ENCODE measurements at regions not wholly inside any gene's neighbourhood (a gene's known extent, or its start where the extent isn't known, plus 50 kb on each side); places are given as distances from the start of the nearest gene placed in this dataset.

DNA sequence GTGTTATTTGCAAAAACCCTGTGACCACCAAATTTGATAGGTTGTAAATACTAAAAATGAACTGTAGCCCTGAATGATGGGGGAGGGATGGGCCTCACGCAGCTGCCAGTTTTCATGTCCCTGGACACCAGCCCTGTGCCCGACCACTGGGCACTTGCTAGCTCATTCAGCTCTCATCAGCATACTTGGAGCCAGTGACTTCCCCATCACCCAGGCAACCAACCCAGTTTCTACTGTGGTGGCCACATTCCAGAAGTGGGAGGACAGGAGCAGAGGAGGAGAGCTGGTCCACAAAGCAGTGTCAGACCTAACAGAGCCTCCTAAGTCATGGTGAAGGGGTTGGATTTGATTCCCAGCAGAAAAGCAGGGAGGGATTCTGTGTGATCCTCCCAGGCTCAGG is 128.2 kb downstream of the CPEB2 start:
- DNase-seq, result no peak

DNA sequence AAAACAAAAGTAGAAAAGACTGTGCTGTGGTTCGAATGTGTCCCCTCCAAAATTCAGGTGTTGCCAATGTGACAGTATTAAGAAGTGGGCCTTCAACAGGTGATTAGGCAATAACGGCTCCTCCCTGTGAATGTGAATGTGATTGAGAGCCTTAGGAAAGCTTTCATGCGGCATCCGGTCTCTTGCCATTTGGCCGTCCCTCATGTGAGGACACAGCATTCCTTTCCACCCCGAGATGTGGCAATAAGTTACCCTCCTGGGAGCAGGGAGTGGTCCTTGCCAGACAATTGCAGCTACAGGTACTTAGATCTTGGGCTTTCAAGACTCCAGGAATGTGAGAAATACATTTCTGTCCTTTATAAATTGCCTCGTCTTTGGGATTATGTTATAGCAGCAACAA is 129.3 kb downstream of the CPEB2 start:
- no peak for DNase-seq

DNA sequence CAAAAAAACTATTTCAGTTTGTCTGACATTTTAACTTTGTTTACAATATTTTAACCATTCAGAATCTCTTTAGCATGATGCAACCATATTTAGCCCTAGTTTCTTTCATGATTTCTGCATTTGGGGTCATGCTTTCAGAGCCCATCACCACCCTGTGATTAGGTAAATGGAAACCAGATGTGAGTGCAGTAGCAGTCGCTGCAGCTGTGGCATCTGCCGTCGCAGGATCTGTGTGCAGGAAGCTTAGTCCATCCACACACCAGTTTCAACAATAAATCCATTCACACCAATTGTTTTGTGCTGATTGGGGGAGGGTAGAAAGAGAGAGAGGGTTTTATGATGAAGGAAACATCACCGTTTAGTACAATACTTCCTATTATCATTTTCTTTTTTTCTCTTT is 130.5 kb downstream of the CPEB2 start:
- no peak for DNase-seq

DNA sequence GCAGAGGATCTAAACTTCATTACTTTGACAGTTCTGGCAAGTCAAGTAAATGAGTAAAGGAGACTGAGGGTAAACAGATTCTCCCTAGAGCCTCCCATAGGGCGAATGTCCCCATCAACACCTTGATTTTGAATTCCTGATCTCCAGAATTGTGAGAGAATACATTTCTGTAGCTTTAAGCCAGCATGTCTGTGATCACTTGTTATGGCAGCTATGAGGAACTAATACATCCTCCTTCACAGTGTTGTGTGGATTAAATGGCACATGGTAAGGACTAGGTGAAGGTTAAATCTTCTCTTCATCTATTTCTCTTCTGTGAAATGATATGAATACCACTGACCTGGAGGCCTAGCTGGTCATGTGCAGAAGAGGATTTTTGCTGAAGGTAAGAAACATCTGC is 137.3 kb downstream of the CPEB2 start:
- no peak for DNase-seq

DNA sequence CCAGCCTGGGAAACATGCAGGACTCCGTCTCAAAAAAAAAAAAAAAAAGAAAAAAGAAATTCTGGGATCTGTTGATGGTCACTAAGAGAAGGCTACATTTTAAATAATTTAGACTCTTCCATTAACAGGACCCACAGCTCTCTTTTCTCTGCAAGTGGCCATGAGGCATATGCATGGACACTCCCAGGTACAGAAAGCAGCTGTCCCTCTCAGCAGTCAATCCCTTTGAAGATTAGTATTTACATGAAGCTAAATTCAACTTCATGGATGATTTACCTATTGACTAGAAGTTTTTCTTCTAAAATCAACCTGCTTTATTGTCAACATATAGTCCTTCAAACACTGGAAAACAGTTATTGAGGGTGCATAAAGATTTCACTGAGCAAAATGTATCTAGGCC is 139.9 kb downstream of the CPEB2 start:
- DNase-seq, result no peak

DNA sequence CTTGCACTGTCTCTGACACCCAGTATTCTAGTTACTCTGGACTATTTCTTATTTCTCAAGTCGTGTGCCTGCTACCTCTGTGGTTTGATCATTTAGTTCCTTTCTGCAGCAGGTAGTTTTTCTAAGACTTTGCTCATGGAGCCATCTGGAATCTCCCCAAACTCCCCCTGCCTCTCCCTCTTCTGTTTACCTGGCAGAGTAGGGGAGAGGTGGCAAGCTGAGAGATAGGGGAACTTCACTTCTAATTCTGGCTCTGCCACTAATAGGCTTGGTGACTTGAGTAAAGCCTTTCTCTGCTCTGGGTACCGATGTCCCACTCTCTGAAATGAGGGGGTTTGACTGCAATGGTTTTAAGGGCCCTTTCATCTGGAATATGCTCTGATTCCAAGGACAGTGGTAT is 141.3 kb downstream of the CPEB2 start:
- no peak for DNase-seq

DNA sequence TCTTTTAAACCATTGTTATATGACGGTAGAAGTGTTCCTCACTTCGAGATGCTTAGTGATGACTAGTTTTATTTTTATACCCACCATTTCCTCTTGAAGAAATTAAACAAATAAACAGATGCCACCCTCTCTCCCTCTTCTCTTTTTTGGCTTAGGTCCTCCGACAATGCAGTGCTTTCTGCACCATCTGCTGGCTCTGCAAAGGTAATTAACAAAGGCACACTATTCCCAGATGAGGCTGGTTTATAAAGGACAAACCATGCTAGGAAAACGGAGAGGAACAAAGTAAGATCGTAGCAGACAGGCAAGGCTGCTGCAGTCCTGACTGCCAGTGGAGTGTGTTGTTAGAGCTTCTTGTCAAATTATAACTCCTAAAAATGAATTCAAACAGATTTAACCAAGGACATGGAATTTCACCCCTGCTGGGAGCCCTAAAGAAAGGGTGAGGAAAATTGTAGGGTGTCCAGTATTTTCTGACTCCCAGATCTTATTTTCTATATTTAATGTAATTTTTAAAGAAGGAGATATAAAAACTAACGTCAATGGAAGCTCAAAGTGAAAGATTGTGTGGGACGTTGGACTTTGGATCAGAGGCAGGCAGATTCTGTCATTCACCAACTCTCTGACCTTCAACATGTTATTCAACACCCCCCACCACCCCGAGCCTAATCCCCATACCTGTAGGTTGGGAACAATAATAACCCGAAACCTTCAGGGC is 142.1 kb downstream of the CPEB2 start:
- DNase-seq, result no peak

DNA sequence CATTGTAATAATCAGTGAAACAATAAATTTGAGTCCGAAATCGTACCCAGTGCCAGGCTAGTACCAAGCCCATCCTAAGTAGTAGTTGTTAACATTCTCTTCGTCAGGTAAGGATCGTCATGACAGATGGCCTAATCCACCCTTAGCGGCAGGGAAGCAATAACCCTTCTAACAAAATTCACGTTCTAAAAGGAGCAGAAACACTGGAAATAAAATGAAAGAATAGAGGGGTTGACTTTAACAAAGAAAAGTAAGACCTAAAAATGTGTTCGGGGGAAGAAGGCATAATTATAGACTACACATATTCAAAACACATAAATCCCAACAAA is 142.7 kb downstream of the CPEB2 start:
- DNase-seq, result no peak

DNA sequence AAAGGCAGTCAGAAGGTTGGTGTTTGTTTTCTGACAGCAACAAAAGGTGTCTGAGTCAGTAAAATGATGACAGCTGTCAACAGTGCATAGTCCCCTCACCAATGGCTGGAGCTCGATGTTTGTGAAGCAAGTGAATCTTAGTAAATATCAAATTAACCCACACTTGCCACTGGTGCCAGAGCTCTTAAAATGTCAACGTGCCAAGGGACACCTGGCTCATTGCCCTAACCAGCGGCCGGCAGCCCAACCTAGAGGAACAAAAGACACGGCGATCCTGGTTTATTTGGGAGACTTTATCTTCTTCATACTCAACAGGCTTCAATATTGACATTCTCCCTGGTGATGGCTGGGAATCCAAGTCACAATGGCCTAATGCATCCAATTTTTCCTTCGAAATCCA is 143.4 kb downstream of the CPEB2 start:
- DNase-seq, result no peak

DNA sequence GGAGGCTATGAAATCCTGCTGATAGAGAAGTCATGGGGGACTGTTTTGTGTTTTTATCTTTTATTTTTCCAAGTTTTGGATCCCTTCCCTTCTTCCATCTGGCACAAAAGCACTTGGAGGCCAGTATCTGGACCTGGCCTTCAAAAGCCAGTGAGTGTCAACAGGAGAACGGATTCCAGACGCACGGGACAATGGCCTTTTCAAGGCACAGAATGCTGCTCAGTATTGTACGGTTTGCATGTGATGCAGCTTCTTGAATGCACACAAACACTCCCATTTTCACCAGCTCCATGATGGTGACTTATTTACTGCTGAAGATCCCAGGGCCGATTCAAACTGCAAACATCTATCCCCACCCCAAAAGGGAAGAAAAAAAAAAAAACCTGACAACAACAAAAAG is 145.4 kb downstream of the CPEB2 start:
- no peak for DNase-seq

DNA sequence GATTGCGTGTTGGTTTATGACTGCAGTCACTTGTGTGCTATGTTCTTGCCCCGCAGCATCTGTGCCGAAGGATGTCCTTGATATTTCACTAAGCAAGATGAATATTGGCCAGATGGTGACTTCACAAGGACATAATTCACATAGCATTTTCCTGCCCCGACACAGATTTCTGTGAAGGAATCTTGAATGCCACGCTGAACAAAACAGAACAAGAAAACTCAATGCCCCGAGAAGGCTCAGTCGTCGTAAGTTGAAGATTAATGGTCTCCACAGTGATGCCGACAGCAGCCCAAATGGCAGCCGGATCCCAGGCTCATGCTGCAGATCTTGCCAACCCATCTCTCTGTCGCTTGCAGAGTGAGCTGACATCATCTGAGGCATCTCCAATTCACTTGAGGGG is 145.9 kb downstream of the CPEB2 start:
- no peak for DNase-seq

DNA sequence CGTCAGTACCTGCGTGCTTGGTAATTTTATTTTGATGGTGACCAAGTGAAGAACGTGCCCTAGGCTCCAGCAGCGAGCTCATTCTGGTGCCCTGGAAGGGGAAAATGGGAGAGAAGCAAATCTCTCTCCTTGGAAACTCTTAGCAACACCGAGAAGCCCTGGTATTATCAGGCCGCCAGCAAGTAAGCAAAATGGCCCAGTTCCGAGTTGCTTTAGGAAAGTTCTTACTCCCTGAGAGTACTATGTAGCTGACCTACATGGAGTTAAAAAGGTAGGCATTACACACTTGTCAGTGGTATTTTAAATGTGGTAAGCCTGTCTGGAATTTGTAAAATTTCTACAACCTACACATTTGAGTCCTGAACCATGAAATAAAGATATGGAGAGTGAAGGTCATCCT is 146.4 kb downstream of the CPEB2 start:
- DNase-seq, result no peak

DNA sequence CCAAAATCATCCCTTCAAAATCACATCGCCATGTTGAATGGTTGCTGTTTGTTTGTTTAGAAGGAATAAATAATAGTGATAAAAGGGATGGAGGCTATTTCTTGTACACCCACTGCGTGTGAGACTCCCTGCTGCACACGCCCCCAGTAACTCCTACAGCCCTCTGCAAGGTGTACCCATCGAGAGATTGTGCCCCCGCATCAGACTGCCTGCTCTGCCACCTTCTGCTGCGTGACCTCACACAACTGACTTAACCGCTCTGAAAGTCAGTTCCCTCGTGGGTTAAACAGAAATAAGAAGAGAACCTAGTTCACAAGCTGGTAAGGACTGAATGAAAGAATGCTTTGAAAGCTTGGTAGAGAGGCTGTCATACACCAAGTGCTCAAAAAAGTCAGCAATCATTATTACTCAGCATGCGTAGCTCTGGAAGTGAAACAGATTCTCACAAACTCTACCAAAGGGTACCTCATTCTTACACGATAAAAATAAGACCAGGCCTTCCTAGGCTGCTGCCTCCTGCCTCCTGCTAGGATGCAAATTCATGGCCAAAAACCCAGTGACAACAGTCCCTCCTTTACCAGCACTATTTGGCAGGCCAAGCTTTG is 147.1 kb downstream of the CPEB2 start:
- no peak for DNase-seq

DNA sequence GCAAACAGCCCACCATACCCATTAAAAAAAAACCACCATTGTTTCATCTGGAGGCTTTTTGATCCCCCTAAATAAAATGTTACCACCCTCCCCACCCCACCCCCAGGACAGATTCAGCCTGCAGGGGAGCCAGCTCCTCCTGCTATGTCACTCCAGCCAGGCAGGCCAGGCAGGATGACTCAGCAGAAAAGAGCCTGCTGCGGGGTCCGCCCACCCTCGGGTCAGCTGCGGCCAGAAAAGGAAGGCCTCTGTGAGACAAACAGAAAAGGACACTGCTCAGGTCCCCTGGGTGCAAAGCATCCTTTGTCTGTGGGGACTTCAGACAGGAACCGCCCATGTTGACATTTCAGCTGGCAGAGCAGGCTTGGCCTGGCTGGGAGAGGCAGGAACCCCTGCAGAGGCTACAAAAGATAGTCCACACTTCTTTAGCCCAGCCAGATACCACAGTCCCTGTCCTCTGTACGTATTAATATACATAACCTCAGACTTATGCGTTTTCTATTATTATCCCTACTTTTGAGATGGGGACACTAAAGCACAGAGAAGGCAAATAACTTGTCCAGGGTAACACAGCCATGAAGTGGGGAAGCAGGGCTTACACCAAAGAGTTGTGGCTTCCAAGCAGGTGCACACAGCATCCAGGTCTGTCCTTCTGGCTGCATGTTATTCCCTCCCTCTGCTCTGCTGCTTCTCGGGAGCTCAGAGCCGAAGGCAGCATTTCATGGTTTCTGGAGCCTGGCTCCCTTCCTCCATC is 147.7 kb downstream of the CPEB2 start:
- peak; percentile 88 for DNase-seq

DNA sequence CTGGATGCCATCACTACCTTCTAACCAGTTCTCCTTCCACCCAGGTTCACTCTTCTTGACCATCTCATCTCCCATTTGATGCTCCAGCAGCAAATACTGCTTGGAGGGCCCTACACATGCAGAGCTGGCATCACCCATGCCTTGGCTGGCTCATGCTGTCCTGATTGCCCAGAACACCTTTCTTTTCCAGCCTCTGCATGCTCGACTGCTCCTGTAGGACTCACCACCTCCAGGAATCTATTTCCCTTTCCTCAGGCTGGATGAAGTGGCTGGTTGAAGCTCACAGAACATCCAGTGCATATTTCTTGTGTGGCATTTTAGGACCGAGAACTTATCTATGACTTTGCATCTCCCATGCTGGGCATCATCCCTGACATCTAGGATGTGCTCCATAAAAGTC is 148.3 kb downstream of the CPEB2 start:
- DNase-seq, result no peak

DNA sequence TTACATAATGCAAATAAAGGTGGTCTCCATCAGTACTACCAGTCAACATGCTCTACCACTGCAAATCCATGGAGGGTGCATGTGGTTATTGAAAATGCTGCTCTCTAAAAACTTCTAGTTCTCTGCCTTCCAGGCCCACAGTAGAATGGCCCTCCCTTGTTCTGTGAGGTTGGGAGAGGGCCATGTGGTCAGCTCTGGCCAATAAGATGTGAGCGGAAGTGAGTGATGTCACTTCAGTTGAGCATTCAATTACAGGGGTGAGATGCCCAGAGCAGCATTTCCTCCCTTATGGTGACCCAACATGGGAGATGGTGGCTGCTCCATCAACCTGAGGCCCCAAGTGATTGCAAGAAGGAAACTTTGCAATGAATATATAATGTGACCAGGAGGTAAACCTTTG is 148.8 kb downstream of the CPEB2 start:
- DNase-seq, result no peak

DNA sequence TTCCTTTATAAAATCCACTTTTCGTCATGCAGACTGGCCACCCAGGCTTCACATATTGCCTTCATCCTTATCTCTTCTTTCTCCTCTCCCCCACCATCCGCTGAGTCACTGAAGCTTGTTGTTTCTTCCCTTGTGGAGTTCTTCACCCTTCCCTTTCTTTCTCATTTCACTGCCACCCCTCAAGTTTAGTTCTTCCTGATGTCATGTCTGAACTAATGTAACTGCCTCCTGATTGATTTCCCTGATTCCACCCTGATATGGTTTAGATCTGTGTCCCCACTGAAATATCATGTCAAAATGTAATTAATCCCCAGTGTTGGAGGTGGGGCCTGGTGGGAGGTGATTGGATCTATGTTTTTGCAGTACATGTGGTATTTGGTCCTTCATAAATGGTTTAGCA is 151.4 kb downstream of the CPEB2 start:
- peak; percentile 28 for DNase-seq

DNA sequence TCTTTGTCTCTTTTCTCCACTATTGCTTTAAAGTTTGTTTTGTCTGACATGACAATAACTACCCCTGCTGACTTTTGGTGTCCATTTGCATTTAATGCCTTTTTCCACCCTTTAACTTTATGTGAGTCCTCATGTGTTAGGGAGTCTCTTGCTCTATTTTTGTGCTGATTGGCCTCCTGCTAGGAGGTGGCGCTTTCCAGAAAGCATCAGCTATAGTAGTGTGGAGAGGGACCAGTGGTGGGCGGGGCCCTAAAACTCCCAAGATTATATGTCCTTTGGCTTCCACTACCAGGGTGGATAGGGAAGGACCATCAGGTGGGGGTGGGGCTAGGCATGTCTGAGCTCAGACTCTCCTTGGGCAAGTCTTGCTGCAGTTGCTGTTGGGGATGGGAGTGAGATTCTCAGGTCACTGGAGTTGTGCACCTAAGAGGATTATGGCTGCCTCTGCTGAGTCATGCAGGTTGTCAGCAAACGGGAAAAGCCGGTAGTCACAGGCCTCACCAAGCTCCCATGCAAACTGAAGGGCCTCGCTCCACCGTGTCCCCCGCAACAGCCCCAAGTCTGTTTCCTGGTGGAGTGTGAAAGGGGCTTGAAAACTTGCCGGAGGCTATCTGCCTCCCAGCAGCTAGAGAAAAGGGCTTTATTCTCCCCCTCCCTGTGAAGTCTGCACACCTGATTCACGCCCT is 156.3 kb downstream of the CPEB2 start:
- no peak for DNase-seq

DNA sequence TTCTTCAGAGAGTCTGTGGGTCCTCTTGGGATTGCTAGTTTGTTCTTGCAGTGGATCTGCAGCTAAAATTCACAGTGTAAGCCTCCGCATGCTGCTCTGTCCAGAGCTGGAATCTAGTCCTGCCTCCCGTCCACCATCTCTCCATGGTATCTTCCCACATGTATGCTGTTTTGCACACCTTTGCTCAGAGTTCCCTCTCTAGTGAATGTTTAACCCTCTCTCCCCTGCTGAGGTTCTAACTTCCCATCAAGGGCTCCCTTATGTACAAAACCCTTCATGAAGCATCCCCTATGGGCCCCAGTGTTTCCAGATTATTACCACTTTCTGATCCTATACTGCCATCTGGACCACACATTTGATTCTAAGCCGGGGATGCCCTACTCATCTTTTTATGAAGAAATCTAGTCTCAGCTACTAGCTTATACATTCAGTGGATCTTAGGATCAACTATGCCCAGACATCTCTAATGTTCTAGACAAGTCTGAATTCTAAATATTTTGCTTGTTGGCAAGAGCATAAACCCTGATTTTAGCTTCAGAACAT is 157.3 kb downstream of the CPEB2 start:
- no peak for DNase-seq

DNA sequence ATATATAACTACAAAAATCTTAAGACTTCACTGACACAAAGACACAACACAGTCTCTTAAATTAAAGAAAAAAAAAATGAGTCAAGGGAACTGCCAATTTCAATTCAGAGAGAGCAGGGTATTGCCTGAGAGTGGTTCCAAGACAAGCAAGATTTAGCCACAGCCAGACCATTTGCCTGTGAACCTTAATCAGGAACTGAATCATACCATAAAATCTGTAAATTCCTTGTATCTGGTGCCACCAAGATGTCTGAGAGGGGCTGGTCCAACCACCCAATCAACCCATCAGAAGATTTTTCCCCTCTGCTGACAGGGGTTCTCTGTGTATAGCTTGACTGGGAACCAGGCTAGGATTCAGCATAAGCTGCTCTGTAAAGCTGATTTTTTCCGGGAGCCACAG is 159.2 kb downstream of the CPEB2 start:
- no peak for DNase-seq

DNA sequence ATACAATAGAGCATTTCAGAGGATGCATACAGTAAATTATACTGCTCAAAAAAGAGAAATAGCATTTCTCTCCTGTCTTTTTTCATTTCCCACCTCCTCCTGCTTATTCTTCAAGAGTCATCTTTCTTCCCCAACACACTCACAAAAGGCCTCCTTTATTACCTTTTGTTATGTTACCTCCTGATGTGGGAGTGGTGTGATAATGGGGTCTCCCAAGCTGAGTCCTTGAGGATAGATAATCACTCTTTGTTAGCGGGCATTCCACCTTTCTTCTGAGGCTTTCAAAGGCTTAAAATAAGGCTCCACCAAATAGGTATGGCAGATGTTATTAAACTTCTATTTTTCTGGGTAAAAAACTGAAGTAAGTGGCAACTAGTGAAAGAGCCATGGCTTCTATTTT is 159.8 kb downstream of the CPEB2 start:
- DNase-seq, result no peak

DNA sequence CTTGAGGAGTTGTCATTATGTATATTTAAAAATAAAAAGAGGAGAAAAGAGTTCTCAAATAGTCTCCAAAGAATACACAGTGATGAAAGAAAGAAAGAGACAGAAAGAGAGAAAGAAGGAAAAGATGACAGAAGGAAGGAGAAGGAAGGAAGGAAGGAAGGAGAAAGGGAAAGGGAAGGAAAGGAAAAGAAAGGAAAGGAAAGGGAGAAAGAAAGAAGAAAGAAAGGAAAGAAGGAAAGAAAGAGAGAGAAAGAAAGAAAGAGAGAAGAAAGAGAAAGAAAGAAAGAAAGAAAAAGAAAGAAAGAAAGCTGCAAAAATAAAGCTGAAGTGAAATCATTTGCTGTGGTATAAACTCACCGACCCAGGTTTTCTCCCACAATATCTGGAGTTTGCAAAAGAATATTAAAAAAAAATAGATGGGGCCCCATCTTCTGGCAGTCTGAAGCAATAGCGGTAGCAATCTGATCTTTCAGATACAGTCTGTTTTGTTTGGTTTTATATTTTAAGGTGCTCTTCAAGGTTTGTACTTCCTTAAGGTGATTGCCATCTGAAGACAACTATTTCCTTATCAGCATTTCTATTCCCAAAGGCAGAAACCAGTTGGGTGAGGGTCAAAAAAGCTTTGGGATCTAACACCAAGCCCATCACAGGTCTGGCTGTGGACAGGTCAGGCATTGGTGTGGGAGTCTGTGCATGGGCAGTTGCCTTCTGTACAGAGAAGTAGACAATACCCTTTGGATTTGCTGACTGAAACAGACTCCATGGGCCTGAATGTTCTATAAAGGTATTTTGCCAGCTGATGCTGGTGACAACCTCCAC is 160.4 kb downstream of the CPEB2 start:
- DNase-seq, result peak; percentile 73

DNA sequence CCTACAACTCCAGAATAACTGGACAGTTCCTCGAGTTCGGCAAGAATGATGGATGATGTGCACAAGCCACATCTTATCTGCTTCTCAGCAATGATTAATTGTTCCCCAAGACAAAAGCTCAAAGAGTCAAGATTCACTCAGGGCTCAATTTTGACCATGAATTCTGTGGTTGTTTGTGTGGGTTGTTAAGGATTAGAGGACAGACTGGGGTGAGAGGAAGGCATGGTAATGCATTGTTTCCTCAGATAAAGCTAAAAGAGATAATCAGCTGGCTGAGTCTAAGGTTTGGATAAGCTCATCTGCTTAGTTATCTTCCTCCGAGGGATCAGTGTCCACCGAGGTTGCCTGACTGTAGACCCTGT is 161.0 kb downstream of the CPEB2 start:
- DNase-seq, result no peak
